22Rv1 (cell line): ENCODE measurements at regions not wholly inside any gene's neighbourhood (a gene's known extent, or its start where the extent isn't known, plus 50 kb on each side); places are given as distances from the start of the nearest gene placed in this dataset.

Source experiments
- H3K27ac ChIP-seq: fragments of 450-650 bp; 2 replicates; pipeline ENCODE4 v1.5.1; 2017
- ZFX ChIP-seq: fragments of 450-650 bp; IDR thresholded peaks from 2 replicates; pipeline ENCODE4 v1.6.1; 2017; ENCODE audit warnings: antibody characterized with exemption, borderline replicate concordance
- TF ChIP-seq, protein P1 (sequence below): fragments of 450-650 bp; IDR thresholded peaks from 2 replicates; pipeline ENCODE4 v1.5.1; 2017; ENCODE audit warnings: mild to moderate bottlenecking

DNA sequence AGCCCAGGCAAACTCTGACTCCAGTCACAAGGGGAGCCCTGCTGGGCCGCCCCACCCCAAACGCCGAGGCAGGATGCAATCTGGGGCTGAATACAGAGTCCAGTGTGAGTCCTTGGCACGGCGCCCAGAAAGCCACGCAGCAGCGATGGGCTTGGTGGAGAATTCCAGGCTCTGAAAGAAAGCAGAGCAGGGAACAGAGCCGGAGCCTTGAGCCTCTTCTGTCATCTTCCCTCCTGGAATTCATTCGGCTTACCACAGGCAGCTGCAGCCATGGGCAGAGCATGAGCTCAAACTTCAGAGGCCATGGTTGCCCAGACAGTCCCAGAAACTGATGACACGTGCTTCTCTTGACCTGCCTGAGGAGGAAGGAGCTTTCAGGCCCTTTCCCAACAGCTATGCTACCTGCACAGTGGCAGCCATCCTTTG is 441.1 kb upstream of the JARID2 start:
- TF ChIP-seq, protein P1, sequence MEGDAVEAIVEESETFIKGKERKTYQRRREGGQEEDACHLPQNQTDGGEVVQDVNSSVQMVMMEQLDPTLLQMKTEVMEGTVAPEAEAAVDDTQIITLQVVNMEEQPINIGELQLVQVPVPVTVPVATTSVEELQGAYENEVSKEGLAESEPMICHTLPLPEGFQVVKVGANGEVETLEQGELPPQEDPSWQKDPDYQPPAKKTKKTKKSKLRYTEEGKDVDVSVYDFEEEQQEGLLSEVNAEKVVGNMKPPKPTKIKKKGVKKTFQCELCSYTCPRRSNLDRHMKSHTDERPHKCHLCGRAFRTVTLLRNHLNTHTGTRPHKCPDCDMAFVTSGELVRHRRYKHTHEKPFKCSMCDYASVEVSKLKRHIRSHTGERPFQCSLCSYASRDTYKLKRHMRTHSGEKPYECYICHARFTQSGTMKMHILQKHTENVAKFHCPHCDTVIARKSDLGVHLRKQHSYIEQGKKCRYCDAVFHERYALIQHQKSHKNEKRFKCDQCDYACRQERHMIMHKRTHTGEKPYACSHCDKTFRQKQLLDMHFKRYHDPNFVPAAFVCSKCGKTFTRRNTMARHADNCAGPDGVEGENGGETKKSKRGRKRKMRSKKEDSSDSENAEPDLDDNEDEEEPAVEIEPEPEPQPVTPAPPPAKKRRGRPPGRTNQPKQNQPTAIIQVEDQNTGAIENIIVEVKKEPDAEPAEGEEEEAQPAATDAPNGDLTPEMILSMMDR = no peak
- no peak for TF ChIP-seq ZFX
- H3K27ac ChIP-seq = no peak overlapping the region

DNA sequence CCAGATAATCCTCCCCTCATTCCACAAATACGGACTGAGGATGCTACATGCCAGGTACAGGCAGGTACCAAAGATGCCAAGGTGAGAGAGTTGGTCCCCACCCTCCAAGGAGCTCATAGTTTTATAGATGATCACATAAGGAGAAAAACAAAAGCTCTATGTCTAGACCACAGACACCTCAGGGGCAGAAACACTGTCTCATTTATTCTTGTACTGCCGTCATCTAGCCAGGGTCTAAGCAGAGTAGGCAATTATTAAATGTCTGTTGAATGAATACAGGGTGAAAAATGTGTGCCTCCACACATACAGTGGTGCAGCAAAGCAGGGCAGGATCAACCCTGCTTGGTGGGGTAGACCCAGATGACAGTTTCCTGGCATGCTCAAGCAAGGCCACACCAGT is 439.8 kb upstream of the JARID2 start:
- H3K27ac ChIP-seq = no peak overlapping the region
- TF ChIP-seq ZFX = no peak
- TF ChIP-seq, protein P1 = no peak

DNA sequence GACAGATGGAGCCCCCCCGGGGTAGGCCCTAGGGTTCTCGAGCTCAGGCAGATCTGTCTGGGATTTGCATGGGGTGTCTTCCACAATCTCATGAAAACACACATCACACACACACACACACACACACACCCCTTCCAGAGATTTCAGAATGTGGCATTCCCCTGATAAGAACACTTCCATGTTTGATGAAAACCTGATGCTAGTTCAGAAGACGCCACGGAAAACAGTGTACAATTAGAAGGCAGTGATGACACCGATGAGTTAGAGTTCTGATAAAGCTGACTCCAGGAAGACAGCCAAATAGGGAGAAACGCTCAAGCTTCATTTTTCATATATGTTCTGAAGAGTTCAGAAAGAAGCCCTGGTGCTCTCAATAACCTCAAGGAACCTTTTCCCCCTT is 438.7 kb upstream of the JARID2 start:
- no peak overlapping the region for H3K27ac ChIP-seq
- TF ChIP-seq, protein P1 = no peak
- TF ChIP-seq ZFX = no peak

DNA sequence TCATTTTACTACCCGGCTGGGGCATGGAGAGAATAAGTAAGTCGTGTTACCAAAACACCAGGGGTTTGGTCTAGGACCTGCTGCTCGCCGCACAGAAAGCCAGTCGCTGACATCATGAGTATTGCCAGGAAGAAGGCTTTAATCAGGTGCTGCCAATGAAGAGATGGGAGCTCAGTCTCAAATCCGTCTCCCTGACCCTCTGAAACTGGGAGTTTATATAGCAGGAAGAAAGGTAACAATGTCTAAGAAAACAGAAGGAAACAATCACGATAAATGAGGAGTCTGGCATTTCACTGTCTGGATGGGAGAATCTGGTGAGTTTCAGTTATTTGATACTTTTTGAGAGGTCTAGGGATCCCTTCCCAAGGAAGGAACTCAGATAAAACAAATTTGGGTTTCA is 437.9 kb upstream of the JARID2 start:
- TF ChIP-seq, protein P1 = no peak
- TF ChIP-seq ZFX = no peak
- no peak overlapping the region for H3K27ac ChIP-seq

DNA sequence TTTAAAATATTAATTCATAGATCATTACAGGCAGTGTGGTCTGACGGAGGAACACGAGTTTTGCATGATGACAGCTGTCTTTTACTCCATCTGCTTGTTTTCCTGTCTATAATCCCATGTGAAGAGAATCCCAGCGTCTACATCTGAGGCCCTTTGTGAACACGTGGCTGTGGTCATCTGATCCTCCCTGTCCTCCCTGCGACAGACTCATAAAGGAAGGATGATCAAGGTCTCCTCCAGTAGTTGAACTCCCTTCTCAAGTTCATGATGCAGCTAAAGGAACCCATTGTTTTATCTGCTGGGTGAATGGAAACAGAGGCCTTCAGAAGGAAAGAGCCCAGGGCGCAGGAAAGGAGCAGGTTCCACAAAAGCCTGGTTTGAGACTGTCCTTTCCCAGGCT is 435.8 kb upstream of the JARID2 start:
- H3K27ac ChIP-seq = no peak overlapping the region
- TF ChIP-seq, protein P1 = no peak
- TF ChIP-seq ZFX = no peak

DNA sequence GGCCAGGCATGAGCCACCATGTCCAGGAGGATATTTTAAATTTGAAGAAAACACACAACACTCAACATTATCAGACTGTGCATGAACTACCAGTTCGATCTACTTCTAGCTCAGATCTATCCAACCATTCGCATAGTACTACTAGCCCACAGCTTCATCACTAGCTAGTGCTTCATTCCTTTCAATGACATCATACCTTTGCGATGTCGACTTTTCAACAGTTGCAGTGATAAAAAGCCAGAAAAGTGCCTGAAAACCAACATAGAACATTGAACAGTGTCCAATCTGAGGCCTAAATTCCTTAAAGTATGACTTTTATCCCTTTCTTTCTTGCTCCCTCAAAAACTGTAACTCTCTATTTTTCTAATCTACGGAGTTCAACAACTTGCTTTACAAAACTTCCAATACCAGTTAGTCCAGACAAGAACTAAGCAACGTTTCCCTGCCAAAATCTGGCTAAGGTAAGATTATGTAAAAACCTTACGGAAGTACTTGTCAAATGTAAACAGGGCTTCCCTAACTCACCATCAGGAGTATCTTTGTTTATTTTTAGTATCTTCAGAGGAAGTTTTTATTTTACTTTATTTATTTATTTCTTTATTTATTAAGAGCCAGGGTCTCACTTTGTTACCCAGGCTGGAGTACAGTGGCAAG is 434.0 kb upstream of the JARID2 start:
- TF ChIP-seq, protein P1 = no peak
- no peak for TF ChIP-seq ZFX
- no peak overlapping the region for H3K27ac ChIP-seq

DNA sequence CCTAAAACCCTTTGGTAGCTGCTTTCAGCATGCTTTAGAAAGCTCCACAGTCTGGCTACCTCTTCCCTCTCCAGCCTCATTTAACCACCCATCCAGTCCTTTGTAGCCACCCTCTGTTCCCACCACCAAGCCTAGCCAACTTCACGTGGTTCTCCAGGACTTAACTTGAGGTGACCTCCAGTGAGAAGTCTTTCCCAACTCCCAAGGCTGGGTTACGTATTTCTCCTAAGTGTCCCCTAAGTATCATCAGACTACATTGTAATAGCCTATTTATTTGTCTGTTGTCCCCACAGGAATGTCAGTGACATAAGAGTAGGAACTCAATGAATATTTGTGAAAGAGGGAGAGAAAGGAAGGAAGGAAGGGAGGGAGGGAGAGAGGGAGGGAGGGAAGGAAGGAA is 431.9 kb upstream of the JARID2 start:
- no peak for TF ChIP-seq ZFX
- TF ChIP-seq, protein P1 = no peak

More for the DNA sequence above, 431.9 kb upstream of the JARID2 start:
- no peak overlapping the region for H3K27ac ChIP-seq
